Spleen (tissue), 7 donors: ENCODE measurements at regions not wholly inside any gene's neighbourhood (a gene's known extent, or its start where the extent isn't known, plus 50 kb on each side); places are given as distances from the start of the nearest gene placed in this dataset.

Source experiments
- CTCF ChIP-seq, 11 experiments: fragments of 200-600 bp in 7 of 11; fragments of 450-650 bp in 4 of 11; sonication (generic) in 4 of 11; IDR thresholded peaks in 8 of 11; conservative IDR thresholded peaks in 3 of 11; 1 replicate in 7 of 11; 2 replicates in 4 of 11; pipeline versions ENCODE4 v1.4.0 to v1.8.0; 2016 to 2021; ENCODE audit warnings: antibody characterized with exemption in 11 of 11, inconsistent platforms in 4 of 11, mild to moderate bottlenecking in 1 of 11
- POLR2A ChIP-seq, 3 donors: fragments of 450-650 bp; IDR thresholded peaks; one replicate each; pipeline ENCODE4 v1.5.1; 2017; ENCODE audit warnings: antibody characterized with exemption in 3 of 3, mild to moderate bottlenecking in 1 of 3
- donor health status: DM: no; HTN: no; CAD: no; lungs with moderate emphysema.
- donor health status: DM: no; HTN: no; CAD: no.
- donor health status: DM: no; HTN: no; CAD: no.

GRCh38 chr6:20334962-20335361, 66.7 kb upstream of the E2F3 start:
- TF ChIP-seq CTCF (IDR thresholded peaks at IDR 0.05 in 8 of 11, conservative IDR thresholded peaks at IDR 0.05 in 3 of 11), result no peak
- no peak for TF ChIP-seq POLR2A (IDR thresholded peaks at IDR 0.05)
